ENCODE measurements at regions not wholly inside any gene's neighbourhood (a gene's known extent, or its start where the extent isn't known, plus 50 kb on each side); places are given as distances from the start of the nearest gene placed in this dataset.

GRCh38 chr16:60932600-60932999 lies 1103.6 kb downstream of the CDH8 start:
- no peak overlapping the region for H3K4me3 ChIP-seq (replicated peaks in 1 of 2; ENCODE audit: low read depth in 2 of 2, low read length in 2 of 2)
- DNase-seq (ENCODE audit: low read depth in 2 of 2) = no peak
- no peak for TF ChIP-seq CTCF (IDR thresholded peaks at IDR 0.05; ENCODE audit: low read depth, low read length)

GRCh38 chr16:60930291-60930690 lies 1105.9 kb downstream of the CDH8 start:
- no peak for TF ChIP-seq CTCF (IDR thresholded peaks at IDR 0.05; ENCODE audit: low read depth, low read length)
- no peak overlapping the region for H3K4me3 ChIP-seq (replicated peaks in 1 of 2; ENCODE audit: low read depth in 2 of 2, low read length in 2 of 2)
- no peak for DNase-seq (ENCODE audit: low read depth in 2 of 2)

- no peak for TF ChIP-seq CTCF (IDR thresholded peaks at IDR 0.05; ENCODE audit: low read depth, low read length)
- DNase-seq (ENCODE audit: low read depth in 2 of 2) = no peak
- H3K4me3 ChIP-seq (replicated peaks in 1 of 2; ENCODE audit: low read depth in 2 of 2, low read length in 2 of 2) = no peak overlapping the region
Observed at GRCh38 chr16:60922920-60923319, 1113.3 kb downstream of the CDH8 start.

GRCh38 chr16:60914334-60914733 lies 1121.9 kb downstream of the CDH8 start:
- no peak overlapping the region for H3K4me3 ChIP-seq (replicated peaks in 1 of 2; ENCODE audit: low read depth in 2 of 2, low read length in 2 of 2)
- no peak for TF ChIP-seq CTCF (IDR thresholded peaks at IDR 0.05; ENCODE audit: low read depth, low read length)
- no peak for DNase-seq (ENCODE audit: low read depth in 2 of 2)

GRCh38 chr16:60907645-60908044 lies 1128.6 kb downstream of the CDH8 start:
- no peak for TF ChIP-seq CTCF (IDR thresholded peaks at IDR 0.05; ENCODE audit: low read depth, low read length)
- DNase-seq (ENCODE audit: low read depth in 2 of 2) = no peak
- no peak overlapping the region for H3K4me3 ChIP-seq (replicated peaks in 1 of 2; ENCODE audit: low read depth in 2 of 2, low read length in 2 of 2)

GRCh38 chr16:60905811-60906210 lies 1130.4 kb downstream of the CDH8 start:
- no peak for TF ChIP-seq CTCF (IDR thresholded peaks at IDR 0.05; ENCODE audit: low read depth, low read length)
- H3K4me3 ChIP-seq (replicated peaks in 1 of 2; ENCODE audit: low read depth in 2 of 2, low read length in 2 of 2) = no peak overlapping the region
- no peak for DNase-seq (ENCODE audit: low read depth in 2 of 2)

GRCh38 chr16:60902114-60902513 lies 1134.1 kb downstream of the CDH8 start:
- DNase-seq (ENCODE audit: low read depth in 2 of 2) = no peak
- TF ChIP-seq CTCF (IDR thresholded peaks at IDR 0.05; ENCODE audit: low read depth, low read length) = no peak
- no peak overlapping the region for H3K4me3 ChIP-seq (replicated peaks in 1 of 2; ENCODE audit: low read depth in 2 of 2, low read length in 2 of 2)
